K562 (cell line): ENCODE measurements at regions not wholly inside any gene's neighbourhood (a gene's known extent, or its start where the extent isn't known, plus 50 kb on each side); places are given as distances from the start of the nearest gene placed in this dataset.

Experiments
- CTCF ChIP-seq, 3 experiments: IDR thresholded peaks in 2 of 3; conservative IDR thresholded peaks in 1 of 3; 2 replicates each; pipeline ENCODE4 v1.5.1; 2011 to 2012; ENCODE audit warnings: low read length in 3 of 3, mild to moderate bottlenecking in 3 of 3, control low read depth in 2 of 3, improper control_type of control experiment in 1 of 3, inconsistent platforms in 1 of 3, low read depth in 1 of 3, mixed read lengths in 1 of 3, moderate library complexity in 1 of 3; ENCODE audit not compliant: insufficient read depth in 2 of 3
- DPF2 ChIP-seq: fragments of 450-650 bp; IDR thresholded peaks from 2 replicates; pipeline ENCODE4 v1.6.1; 2016
- ILK ChIP-seq: fragments of 450-650 bp; IDR thresholded peaks from 2 replicates; pipeline ENCODE4 v1.6.1; 2016; ENCODE audit warnings: missing genetic modification characterization, low read depth, mild to moderate bottlenecking, missing compliant biosample characterization, moderate library complexity, borderline replicate concordance
- MAFG ChIP-seq: fragments of 450-650 bp; conservative IDR thresholded peaks from 2 replicates; pipeline ENCODE4 v1.6.1; 2016; ENCODE audit warnings: missing genetic modification characterization, missing compliant biosample characterization
- MAZ ChIP-seq, 2 experiments: fragments of 450-650 bp in 1 of 2; sonication (generic) in 1 of 2; formaldehyde crosslinking; IDR thresholded peaks in 1 of 2; conservative IDR thresholded peaks in 1 of 2; 2 replicates each; pipeline versions ENCODE4 v1.4.0 to v1.5.0; 2020; ENCODE audit warnings: mild to moderate bottlenecking in 1 of 2, missing genetic modification reagents in 1 of 2
- MTA3 ChIP-seq: fragments of 450-650 bp; formaldehyde crosslinking; IDR thresholded peaks from 2 replicates; pipeline ENCODE4 v1.6.1; 2017; ENCODE audit warnings: mild to moderate bottlenecking, borderline replicate concordance
- MXI1 ChIP-seq: IDR thresholded peaks from 2 replicates; pipeline ENCODE4 v1.6.1; 2011; ENCODE audit warnings: low read depth, mild to moderate bottlenecking, improper control_type of control experiment, low read length
- POLR2A ChIP-seq: fragments of 450-650 bp; conservative IDR thresholded peaks from 2 replicates; pipeline ENCODE4 v1.6.1; 2016
- SRF ChIP-seq, 2 experiments: fragments of 250-450, 450-650 bp in 1 of 2; sonication (Bioruptor Pico) in 1 of 2; sonication (generic) in 1 of 2; formaldehyde crosslinking; IDR thresholded peaks; 2 replicates each; pipeline versions ENCODE4 v1.5.0 to v1.5.1; 2020 to 2022; ENCODE audit warnings: mild to moderate bottlenecking in 1 of 2, missing genetic modification reagents in 1 of 2
- TRIM25 ChIP-seq: fragments of 450-650 bp; IDR thresholded peaks from 2 replicates; pipeline ENCODE4 v1.7.0; 2016; ENCODE audit warnings: borderline replicate concordance

GRCh38 chr6:166068768-166069167 lies 98.9 kb downstream of the TBXT start:
- TF ChIP-seq MAZ (CRISPR knock-in tag; conservative IDR thresholded peaks at IDR 0.05 in 1 of 2, IDR thresholded peaks at IDR 0.05 in 1 of 2) = no peak
- TF ChIP-seq CTCF (IDR thresholded peaks at IDR 0.05 in 2 of 3, conservative IDR thresholded peaks at IDR 0.05 in 1 of 3; ENCODE audit: insufficient read depth in 2 of 3, low read depth in 1 of 3, low read length in 3 of 3) = no peak
- no peak for TF ChIP-seq DPF2
- TF ChIP-seq ILK (tag) = no peak
- TF ChIP-seq MAFG (tag) = no peak
- TF ChIP-seq SRF (CRISPR knock-in tag; IDR thresholded peaks at IDR 0.05) = no peak
- no peak for TF ChIP-seq POLR2A
- no peak for TF ChIP-seq TRIM25
- TF ChIP-seq MTA3 = no peak
- TF ChIP-seq MXI1 = no peak
